ENCODE measurements at regions not wholly inside any gene's neighbourhood (a gene's known extent, or its start where the extent isn't known, plus 50 kb on each side); places are given as distances from the start of the nearest gene placed in this dataset.

- TF ChIP-seq CTCF (conservative IDR thresholded peaks at IDR 0.05; ENCODE audit: low read depth, low read length) (no peak), EZH2 (IDR thresholded peaks at IDR 0.05; ENCODE audit: low read length, unreplicated experiment) (no peak)
These were observed 364.1 kb downstream of the DEPDC1B start for GRCh38 chr5:60335913-60336312.
